ENCODE measurements at regions not wholly inside any gene's neighbourhood (a gene's known extent, or its start where the extent isn't known, plus 50 kb on each side); places are given as distances from the start of the nearest gene placed in this dataset.

DNA sequence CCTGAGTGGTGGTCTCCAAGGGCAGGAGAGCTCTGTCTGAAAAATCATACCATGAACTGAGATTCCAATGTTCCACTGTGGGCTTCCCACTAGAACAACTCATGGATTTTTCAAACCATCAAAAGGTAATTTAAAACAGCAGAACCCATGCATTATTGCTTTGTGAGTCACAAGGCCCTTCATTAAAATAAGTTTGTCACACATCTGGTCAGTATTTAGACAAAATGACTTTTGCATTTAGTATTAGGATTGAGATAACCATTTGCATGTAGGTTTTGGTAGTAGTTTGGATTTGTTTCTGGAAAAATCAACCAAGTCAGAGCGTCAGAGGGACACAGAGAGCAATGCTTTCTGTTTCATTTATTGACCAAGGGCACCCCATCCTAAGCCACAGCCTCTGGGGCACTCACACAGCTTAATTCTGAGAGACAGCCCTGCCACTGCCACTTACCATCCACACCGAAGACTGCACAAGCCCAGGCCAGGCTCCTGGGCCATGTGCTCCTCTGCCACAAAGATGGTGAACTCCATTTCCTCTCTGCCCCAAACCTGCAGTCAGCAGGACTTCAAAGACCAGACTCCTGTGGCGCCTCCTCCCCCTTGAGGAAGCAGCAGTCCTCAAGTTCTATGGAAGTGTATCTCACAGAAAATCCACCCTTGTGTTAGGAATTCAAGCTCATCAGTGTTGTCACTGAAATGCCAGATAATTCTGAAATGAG, 132.6 kb upstream of the DUSP10 start:
- H3K4me3 ChIP-seq (replicated peaks; ENCODE audit: low read depth, low read length) = no peak overlapping the region
- DNase-seq (ENCODE audit: extremely low read depth, low read depth) = no peak
- TF ChIP-seq, protein P1, sequence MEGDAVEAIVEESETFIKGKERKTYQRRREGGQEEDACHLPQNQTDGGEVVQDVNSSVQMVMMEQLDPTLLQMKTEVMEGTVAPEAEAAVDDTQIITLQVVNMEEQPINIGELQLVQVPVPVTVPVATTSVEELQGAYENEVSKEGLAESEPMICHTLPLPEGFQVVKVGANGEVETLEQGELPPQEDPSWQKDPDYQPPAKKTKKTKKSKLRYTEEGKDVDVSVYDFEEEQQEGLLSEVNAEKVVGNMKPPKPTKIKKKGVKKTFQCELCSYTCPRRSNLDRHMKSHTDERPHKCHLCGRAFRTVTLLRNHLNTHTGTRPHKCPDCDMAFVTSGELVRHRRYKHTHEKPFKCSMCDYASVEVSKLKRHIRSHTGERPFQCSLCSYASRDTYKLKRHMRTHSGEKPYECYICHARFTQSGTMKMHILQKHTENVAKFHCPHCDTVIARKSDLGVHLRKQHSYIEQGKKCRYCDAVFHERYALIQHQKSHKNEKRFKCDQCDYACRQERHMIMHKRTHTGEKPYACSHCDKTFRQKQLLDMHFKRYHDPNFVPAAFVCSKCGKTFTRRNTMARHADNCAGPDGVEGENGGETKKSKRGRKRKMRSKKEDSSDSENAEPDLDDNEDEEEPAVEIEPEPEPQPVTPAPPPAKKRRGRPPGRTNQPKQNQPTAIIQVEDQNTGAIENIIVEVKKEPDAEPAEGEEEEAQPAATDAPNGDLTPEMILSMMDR (IDR thresholded peaks at IDR 0.05; ENCODE audit: low read depth, low read length, missing control alignments) = no peak

DNA sequence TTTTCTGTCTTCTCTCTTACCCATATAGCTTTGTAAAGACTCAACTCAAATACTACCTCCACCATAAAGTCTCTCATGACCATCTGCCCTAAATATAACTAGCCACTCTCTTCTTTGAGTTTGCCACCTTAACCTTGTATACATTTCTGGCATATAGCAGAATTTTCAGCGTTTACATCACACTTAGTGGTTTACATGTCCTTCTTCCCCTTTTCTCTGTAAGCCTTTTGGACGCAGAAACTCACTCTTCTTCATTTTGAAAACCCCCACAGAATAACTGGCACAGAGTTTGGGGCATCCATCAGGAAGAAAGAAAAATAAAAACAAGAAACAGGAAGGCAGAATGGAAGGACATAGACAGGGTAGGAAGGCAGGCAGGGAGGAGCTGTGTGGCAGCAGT, 131.8 kb upstream of the DUSP10 start:
- TF ChIP-seq, protein P1 (IDR thresholded peaks at IDR 0.05; ENCODE audit: low read depth, low read length, missing control alignments) = no peak
- no peak for DNase-seq (ENCODE audit: extremely low read depth, low read depth)
- H3K4me3 ChIP-seq (replicated peaks; ENCODE audit: low read depth, low read length) = no peak overlapping the region

DNA sequence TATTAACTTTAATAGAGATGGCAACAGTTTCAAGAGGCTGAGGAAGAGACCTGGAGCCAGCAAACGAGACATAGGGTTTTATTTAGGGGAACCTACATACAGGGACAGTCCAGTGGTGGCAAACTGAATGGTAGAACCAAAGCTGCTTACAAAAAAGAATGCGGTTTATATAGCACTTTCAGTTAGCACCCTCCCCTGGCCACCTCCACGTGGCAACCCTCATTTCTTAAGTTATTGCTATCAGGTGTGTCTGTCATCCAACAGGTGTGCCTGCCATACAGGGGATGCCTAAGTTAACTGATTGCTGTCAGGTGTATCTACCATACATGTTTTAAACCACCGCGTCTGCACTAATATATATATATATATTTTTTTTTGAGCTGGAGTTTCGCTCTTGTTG, 129.2 kb upstream of the DUSP10 start:
- no peak for DNase-seq (ENCODE audit: extremely low read depth, low read depth)
- H3K4me3 ChIP-seq (replicated peaks; ENCODE audit: low read depth, low read length) = no peak overlapping the region
- TF ChIP-seq, protein P1 (IDR thresholded peaks at IDR 0.05; ENCODE audit: low read depth, low read length, missing control alignments) = no peak

DNA sequence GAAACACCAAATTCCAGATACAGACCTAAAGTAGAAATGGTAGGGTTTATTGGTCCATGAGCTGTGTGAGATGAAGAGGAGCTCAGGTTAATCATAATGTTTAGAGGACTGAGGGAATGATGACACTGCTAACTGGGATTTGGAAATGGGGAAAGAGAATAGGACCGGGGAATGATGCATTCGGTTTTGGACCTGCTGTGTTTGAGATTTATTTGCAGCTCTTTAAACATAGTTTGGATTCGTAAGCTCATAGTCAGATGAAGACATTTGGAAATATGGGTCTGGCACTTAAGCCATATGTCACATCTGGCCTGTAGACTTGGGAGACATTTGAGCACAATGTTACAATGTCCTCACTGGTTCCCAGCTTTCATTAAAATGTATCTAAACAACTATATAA, 127.9 kb upstream of the DUSP10 start:
- no peak for DNase-seq (ENCODE audit: extremely low read depth, low read depth)
- H3K4me3 ChIP-seq (replicated peaks; ENCODE audit: low read depth, low read length) = no peak overlapping the region
- TF ChIP-seq, protein P1 (IDR thresholded peaks at IDR 0.05; ENCODE audit: low read depth, low read length, missing control alignments) = no peak

DNA sequence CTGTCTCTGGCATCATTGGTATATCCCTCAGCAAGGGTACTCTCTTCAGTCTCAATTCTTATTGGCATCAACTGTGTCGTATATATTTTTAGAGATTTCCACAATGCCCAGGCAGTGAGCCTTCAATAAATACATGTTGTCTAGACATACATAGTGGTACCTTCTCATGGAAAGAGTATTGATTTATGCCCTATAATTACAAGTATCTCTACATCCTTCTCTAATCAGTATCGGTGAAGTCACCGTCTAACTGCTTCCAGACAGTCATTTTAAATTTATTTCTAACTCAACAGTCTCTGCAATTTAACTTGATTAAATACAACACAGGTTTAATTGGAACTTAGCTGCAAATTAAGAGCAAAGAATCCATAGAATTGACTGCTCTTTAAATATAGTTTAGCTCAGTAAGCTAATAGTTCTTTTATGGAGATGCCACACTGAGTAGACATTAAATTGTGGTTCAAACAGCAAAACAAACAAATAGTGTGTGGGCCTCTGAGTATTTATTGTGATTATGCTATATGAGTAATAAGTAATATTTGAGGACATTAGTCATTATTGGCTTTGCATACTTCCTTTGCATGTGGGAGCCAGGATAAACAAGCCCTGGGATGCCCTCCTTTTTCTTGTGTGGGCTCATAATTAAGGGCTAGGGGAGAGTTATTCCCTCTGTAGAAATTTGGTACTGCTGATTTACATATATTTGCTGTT, 126.9 kb upstream of the DUSP10 start:
- no peak overlapping the region for H3K4me3 ChIP-seq (replicated peaks; ENCODE audit: low read depth, low read length)
- DNase-seq (ENCODE audit: extremely low read depth, low read depth) = peak; percentile 33
- TF ChIP-seq, protein P1 (IDR thresholded peaks at IDR 0.05; ENCODE audit: low read depth, low read length, missing control alignments) = no peak

DNA sequence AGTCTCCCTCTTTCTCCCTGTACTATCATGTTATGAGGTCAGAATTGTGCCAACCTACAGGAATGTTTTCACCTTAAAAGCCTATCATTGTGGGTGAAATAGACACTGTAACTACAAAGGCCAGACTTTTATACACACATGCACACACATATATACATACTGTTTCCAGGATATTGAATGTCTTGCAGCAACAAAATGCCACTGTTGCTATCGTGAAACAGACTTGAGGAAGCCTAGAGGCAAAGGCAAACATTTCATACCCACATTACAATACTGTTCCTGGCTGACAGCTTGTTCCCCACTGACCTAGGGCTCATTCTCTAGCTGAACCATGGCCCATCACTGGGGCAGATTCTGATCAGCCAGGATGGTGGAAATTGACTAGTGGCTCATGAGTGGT, 125.1 kb upstream of the DUSP10 start:
- no peak for DNase-seq (ENCODE audit: extremely low read depth, low read depth)
- TF ChIP-seq, protein P1 (IDR thresholded peaks at IDR 0.05; ENCODE audit: low read depth, low read length, missing control alignments) = no peak
- no peak overlapping the region for H3K4me3 ChIP-seq (replicated peaks; ENCODE audit: low read depth, low read length)

Measured in HFF-Myc (cell line).